T47D (cell line): ENCODE measurements at regions not wholly inside any gene's neighbourhood (a gene's known extent, or its start where the extent isn't known, plus 50 kb on each side); places are given as distances from the start of the nearest gene placed in this dataset.

Source experiments
- DNase-seq, 2 experiments: peaks; one replicate each; pipeline versions ENCODE4 v3.0.0 to v3.0.0-alpha.2; 2011 to 2012; ENCODE audit warnings: low read depth in 1 of 2, low spot score in 1 of 2
- JUND ChIP-seq: IDR thresholded peaks from 2 replicates; pipeline ENCODE4 v1.6.1; 2012; ENCODE audit warnings: low read depth
- in situ Hi-C: cut with HindIII; loops from 2 replicates; pipeline ENCODE4 v1.10.0; 2016; ENCODE audit warnings: low sequenced_read_pairs, low pct_unique_long_range_greater_than_20kb

DNA sequence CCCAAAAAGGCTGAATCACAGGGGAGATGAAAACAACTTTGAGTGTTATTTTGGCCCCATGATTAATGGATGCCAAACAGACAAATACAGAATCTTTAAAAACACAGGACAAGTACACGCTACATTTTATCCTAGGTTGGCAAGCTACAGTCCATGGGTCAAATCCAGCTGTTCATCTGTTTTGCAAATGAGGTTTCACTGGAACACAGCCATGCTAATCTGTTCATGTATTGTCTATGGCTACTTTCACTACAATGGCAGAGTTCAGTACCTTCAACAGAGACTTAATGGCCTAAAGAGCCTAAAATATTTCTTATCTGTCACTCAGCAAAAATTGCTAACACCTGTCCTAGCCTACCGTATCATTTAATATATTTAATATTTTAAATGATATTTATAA is 1548.5 kb upstream of the IGFBP7 start:
- DNase-seq = no peak
- in situ Hi-C loops = no loop called here
- TF ChIP-seq JUND = no peak

GRCh38 chr4:58653251-58653650 is 1543.1 kb upstream of the IGFBP7 start:
- in situ Hi-C loops = no loop called here
- no peak for TF ChIP-seq JUND
- DNase-seq = no peak

GRCh38 chr4:58649226-58649625 is 1539.0 kb upstream of the IGFBP7 start:
- no peak for DNase-seq
- no peak for TF ChIP-seq JUND
- in situ Hi-C loops = no loop called here

DNA sequence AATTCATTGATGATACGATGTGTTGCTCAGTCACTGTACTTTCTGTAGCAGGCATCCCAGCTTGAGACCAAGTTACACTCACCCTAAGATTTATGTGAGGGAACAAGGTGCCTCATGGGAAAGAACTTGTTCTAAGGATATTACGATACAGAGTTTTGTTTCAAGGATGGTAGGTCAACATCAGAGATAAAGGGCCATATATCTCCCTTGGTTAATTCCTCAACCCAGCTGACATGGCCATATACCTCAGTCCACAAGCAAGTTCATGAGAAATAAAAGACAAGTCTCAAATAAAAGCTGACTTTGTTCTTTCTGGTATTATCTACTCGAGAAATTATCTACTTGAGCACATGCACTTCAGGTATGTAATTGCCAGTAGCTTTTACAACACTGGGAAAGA is 1535.9 kb upstream of the IGFBP7 start:
- TF ChIP-seq JUND = no peak
- no peak for DNase-seq
- in situ Hi-C loops = no loop called here

DNA sequence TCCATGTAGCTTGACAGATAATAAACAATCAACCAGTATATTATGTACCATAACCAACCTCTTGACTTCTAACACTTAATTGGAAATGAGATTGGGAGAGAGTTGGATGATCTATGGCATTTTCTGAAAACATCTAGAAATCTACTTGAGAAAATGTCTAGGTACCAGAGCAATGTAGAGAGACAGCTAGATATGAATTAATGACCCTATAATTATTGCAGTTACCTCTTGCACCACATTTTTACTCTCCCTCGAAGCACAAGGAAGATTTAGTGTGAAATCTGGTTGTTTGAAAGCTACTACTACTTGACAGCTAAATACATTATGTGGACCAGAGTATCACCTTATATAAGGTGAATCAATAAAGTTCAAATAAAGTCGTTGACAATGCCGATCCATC is 1534.4 kb upstream of the IGFBP7 start:
- no peak for DNase-seq
- in situ Hi-C loops = no loop called here
- TF ChIP-seq JUND = no peak

- in situ Hi-C loops = no loop called here
- TF ChIP-seq JUND = no peak
- no peak for DNase-seq
Observed at GRCh38 chr4:58636381-58636780, 1526.2 kb upstream of the IGFBP7 start.

DNA sequence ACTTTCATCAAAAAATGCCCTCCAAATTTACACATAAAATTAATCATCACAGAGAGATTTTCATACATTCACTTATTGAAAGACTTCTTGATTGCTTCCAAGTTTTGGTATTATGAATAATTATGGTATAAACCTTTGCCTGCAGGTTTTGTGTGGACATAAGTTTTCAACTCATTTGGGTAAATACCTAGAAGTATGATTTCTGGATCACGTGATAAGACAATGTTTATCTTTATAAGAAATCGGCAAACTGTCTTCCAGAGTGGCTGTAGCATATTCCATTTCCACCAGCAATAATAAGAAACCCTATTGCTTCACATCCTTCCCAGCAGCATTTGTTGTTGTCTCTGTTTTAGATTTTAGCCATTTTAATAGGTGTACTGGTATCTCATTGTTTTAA is 1507.0 kb upstream of the IGFBP7 start:
- in situ Hi-C loops = no loop called here
- no peak for TF ChIP-seq JUND
- no peak for DNase-seq

GRCh38 chr4:58611012-58611411 is 1500.8 kb upstream of the IGFBP7 start:
- no peak for DNase-seq
- in situ Hi-C loops = no loop called here
- no peak for TF ChIP-seq JUND

- in situ Hi-C loops = no loop called here
- DNase-seq = no peak
- TF ChIP-seq JUND = no peak
Observed at GRCh38 chr4:58606303-58606702, 1496.1 kb upstream of the IGFBP7 start.

GRCh38 chr4:58603951-58604350 is 1493.8 kb upstream of the IGFBP7 start:
- no peak for TF ChIP-seq JUND
- in situ Hi-C loops = no loop called here
- no peak for DNase-seq

- in situ Hi-C loops = no loop called here
- no peak for TF ChIP-seq JUND
- DNase-seq = no peak
Observed at GRCh38 chr4:58602731-58603359, 1492.7 kb upstream of the IGFBP7 start.

DNA sequence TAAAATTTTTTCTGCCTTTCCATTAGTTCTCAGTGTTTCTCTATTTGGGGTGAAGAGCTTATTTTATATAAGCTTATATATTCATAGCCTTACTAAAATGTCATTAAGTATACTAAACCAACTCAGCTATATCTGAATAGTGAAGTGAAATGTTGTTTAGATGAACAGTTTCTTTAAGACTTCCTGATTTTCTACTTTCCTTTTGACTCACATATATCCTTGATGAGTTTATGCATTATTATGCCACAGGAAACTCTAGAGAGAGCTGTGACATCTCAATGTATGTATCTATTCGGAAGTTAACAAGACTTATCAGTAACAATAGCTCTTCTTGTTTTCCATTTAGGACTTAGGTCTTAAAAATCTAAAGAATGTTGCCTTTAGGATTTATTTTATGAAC is 1491.8 kb upstream of the IGFBP7 start:
- in situ Hi-C loops = no loop called here
- no peak for DNase-seq
- no peak for TF ChIP-seq JUND

- in situ Hi-C loops = no loop called here
- no peak for DNase-seq
- no peak for TF ChIP-seq JUND
Observed at GRCh38 chr4:58600290-58600689, 1490.1 kb upstream of the IGFBP7 start.

GRCh38 chr4:58590722-58591121 is 1480.5 kb upstream of the IGFBP7 start:
- TF ChIP-seq JUND = no peak
- in situ Hi-C loops = no loop called here
- no peak for DNase-seq
